SK-N-SH treated with all-trans-retinoic acid at 6 μM for 48 hours (cell line): ENCODE measurements at regions not wholly inside any gene's neighbourhood (a gene's known extent, or its start where the extent isn't known, plus 50 kb on each side); places are given as distances from the start of the nearest gene placed in this dataset.

Experiments
- CSDC2 ChIP-seq: fragments of 250-450 bp; sonication (Bioruptor Pico); IDR thresholded peaks from 2 replicates; pipeline ENCODE4 v1.5.0; 2020; ENCODE audit warnings: mild to moderate bottlenecking, moderate library complexity
- RARB ChIP-seq: fragments of 250-450 bp; sonication (Bioruptor Pico); IDR thresholded peaks from 2 replicates; pipeline ENCODE4 v1.8.0; 2021; ENCODE audit warnings: mild to moderate bottlenecking, moderate library complexity
- SNAI2 ChIP-seq: fragments of 250-450 bp; sonication (Bioruptor Pico); IDR thresholded peaks from 2 replicates; pipeline ENCODE4 v1.5.0; 2020; ENCODE audit warnings: mild to moderate bottlenecking, moderate library complexity
- TCF4 ChIP-seq: fragments of 250-450 bp; sonication (Bioruptor Pico); IDR thresholded peaks from 2 replicates; pipeline ENCODE4 v1.8.0; 2021; ENCODE audit warnings: mild to moderate bottlenecking, moderate library complexity, borderline replicate concordance
- TOX ChIP-seq: fragments of 250-450 bp; sonication (Bioruptor Pico); IDR thresholded peaks from 2 replicates; pipeline ENCODE4 v1.8.0; 2021; ENCODE audit warnings: mild to moderate bottlenecking, moderate library complexity, borderline replicate concordance
- ZC3H10 ChIP-seq: fragments of 250-450 bp; sonication (Bioruptor Pico); IDR thresholded peaks from 2 replicates; pipeline ENCODE4 v1.5.1; 2021; ENCODE audit warnings: mild to moderate bottlenecking, moderate library complexity
- ZFP3 ChIP-seq: fragments of 250-450 bp; sonication (Bioruptor Pico); IDR thresholded peaks from 2 replicates; pipeline ENCODE4 v1.5.0; 2020; ENCODE audit warnings: mild to moderate bottlenecking, moderate library complexity
- ZFP30 ChIP-seq: fragments of 450-650 bp; formaldehyde crosslinking; IDR thresholded peaks from 2 replicates; pipeline ENCODE4 v1.5.0; 2022; ENCODE audit warnings: mild to moderate bottlenecking, moderate library complexity
- ZNF8 ChIP-seq: fragments of 450-650 bp; formaldehyde crosslinking; IDR thresholded peaks from 2 replicates; pipeline ENCODE4 v1.5.0; 2020; ENCODE audit warnings: mild to moderate bottlenecking, moderate library complexity
- TF ChIP-seq, protein P1 (sequence below): fragments of 250-450 bp; sonication (Bioruptor Pico); IDR thresholded peaks from 2 replicates; pipeline ENCODE4 v1.5.1; 2021; ENCODE audit warnings: mild to moderate bottlenecking, moderate library complexity
- TF ChIP-seq, protein P2 (sequence below): fragments of 250-450 bp; sonication (Bioruptor Pico); IDR thresholded peaks from 2 replicates; pipeline ENCODE4 v1.8.0; 2020; ENCODE audit warnings: mild to moderate bottlenecking, moderate library complexity, borderline replicate concordance
- TF ChIP-seq, protein P3 (sequence below): fragments of 250-450 bp; sonication (Bioruptor Pico); IDR thresholded peaks from 2 replicates; pipeline ENCODE4 v1.5.1; 2020; ENCODE audit warnings: low read depth, mild to moderate bottlenecking, moderate library complexity

DNA sequence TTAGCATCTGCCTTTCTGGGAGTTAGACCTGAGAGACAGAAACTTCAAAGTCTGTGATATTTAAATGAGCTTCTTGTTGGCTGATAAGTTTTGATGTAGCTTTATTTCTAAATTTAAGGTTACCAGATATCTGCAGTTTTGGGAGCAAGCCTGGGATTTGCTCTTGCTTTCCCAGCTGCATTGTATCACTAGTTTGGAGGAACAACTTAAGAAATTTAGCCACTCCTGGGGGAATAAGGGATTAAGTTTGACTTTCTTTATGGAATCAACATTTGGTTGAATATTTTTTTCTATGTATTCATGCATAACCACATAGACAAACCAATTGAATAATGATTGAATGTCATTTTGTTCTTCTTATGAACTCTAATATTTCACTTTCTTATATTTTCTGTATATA lies 178.6 kb downstream of the POLR1F start:
- no peak for TF ChIP-seq CSDC2
- TF ChIP-seq, protein P1, sequence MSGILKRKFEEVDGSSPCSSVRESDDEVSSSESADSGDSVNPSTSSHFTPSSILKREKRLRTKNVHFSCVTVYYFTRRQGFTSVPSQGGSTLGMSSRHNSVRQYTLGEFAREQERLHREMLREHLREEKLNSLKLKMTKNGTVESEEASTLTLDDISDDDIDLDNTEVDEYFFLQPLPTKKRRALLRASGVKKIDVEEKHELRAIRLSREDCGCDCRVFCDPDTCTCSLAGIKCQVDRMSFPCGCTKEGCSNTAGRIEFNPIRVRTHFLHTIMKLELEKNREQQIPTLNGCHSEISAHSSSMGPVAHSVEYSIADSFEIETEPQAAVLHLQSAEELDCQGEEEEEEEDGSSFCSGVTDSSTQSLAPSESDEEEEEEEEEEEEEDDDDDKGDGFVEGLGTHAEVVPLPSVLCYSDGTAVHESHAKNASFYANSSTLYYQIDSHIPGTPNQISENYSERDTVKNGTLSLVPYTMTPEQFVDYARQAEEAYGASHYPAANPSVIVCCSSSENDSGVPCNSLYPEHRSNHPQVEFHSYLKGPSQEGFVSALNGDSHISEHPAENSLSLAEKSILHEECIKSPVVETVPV (CRISPR knock-in tag): no peak
- no peak for TF ChIP-seq SNAI2 (CRISPR knock-in tag)
- TF ChIP-seq ZNF8 (CRISPR knock-in tag): no peak
- no peak for TF ChIP-seq ZFP3 (CRISPR knock-in tag)
- TF ChIP-seq ZC3H10 (CRISPR knock-in tag): no peak
- no peak for TF ChIP-seq TOX
- TF ChIP-seq, protein P2, sequence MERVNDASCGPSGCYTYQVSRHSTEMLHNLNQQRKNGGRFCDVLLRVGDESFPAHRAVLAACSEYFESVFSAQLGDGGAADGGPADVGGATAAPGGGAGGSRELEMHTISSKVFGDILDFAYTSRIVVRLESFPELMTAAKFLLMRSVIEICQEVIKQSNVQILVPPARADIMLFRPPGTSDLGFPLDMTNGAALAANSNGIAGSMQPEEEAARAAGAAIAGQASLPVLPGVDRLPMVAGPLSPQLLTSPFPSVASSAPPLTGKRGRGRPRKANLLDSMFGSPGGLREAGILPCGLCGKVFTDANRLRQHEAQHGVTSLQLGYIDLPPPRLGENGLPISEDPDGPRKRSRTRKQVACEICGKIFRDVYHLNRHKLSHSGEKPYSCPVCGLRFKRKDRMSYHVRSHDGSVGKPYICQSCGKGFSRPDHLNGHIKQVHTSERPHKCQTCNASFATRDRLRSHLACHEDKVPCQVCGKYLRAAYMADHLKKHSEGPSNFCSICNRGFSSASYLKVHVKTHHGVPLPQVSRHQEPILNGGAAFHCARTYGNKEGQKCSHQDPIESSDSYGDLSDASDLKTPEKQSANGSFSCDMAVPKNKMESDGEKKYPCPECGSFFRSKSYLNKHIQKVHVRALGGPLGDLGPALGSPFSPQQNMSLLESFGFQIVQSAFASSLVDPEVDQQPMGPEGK (CRISPR knock-in tag): no peak
- TF ChIP-seq ZFP30: no peak
- no peak for TF ChIP-seq TCF4
- TF ChIP-seq RARB: no peak
- TF ChIP-seq, protein P3, sequence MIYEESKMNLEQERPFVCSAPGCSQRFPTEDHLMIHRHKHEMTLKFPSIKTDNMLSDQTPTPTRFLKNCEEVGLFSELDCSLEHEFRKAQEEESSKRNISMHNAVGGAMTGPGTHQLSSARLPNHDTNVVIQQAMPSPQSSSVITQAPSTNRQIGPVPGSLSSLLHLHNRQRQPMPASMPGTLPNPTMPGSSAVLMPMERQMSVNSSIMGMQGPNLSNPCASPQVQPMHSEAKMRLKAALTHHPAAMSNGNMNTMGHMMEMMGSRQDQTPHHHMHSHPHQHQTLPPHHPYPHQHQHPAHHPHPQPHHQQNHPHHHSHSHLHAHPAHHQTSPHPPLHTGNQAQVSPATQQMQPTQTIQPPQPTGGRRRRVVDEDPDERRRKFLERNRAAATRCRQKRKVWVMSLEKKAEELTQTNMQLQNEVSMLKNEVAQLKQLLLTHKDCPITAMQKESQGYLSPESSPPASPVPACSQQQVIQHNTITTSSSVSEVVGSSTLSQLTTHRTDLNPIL (CRISPR knock-in tag): no peak
